ENCODE measurements at regions not wholly inside any gene's neighbourhood (a gene's known extent, or its start where the extent isn't known, plus 50 kb on each side); places are given as distances from the start of the nearest gene placed in this dataset.

- TF ChIP-seq EZH2phosphoT487 (conservative IDR thresholded peaks at IDR 0.05; ENCODE audit: low read length) (no peak), CTCF (IDR thresholded peaks at IDR 0.05; ENCODE audit: insufficient read depth, low read length, poor library complexity, severe bottlenecking) (no peak)
- Histone ChIP-seq H3K27ac (ENCODE audit: low read depth, low read length) (peak overlapping the region; percentile 48), H2AFZ (ENCODE audit: low read depth, low read length, severe bottlenecking) (peak overlapping the region; percentile 2), H4K20me1 (ENCODE audit: low read depth, low read length) (no peaks in the 10 kb centered on the region), H3K4me3 (ENCODE audit: insufficient read depth, low read length, poor library complexity, severe bottlenecking) (no peak overlapping the region), H3K4me2 (ENCODE audit: low read depth, low read length, poor library complexity, severe bottlenecking) (no peak overlapping the region), H3F3A (ENCODE audit: insufficient read depth) (peaks cover 41% of the 10 kb centered on the region), H3K36me3 (ENCODE audit: low read length) (no peaks in the 10 kb centered on the region), H3K9me3 (ENCODE audit: insufficient read depth, low read length) (no peaks in the 10 kb centered on the region), H3K9me2 (replicated peaks; ENCODE audit: insufficient read depth, low read length) (no peaks in the 10 kb centered on the region), H3K27me3 (ENCODE audit: low read length) (no peaks in the 10 kb centered on the region), H3K79me2 (ENCODE audit: insufficient read depth, low read length) (no peaks in the 10 kb centered on the region), H3K9ac (ENCODE audit: low read length) (no peak overlapping the region)
These were observed 179.0 kb downstream of the BCAS1 start for GRCh38 chr20:53891306-53891894.

DNA sequence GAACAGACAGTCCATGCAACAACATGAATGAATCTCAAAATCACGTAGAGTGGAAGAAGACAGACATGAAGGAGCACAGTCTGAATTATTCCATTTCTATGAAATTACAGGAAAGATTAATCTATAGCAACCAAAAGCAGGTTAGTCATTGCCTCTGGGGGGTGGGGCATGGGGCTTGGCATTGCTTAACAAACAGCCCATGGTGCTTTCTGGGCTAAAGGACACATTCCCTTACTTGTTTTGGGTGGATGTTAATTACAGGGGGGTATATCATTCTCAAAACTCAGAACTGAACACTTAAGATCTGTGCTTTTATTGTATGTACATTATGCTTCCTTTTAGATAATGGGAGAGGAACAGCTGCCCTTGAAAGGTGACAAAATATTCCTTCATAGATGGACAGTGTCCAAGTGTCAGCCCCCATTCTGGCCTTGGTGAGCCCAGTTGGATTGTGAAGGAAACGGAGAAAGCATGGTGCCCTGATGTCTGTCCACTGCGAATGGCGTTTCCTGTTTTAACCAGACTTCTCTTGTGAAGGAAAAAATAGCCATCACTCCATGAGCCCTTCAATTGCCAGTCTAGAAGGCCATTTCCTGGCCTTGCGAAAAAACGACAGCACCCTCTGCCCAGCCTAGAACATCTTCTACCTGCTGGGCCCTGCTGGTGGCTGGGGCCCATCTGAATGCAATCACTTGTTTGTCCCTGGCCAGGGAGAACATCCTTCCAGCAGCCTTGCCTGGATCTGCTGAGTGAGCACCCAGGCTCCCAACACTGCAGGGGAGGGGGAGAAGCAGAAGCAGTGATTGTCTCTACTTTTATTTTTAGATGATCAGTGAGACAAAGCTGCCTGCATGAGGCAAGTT lies 179.7 kb downstream of the BCAS1 start:
- Histone ChIP-seq H2AFZ (ENCODE audit: low read depth, low read length, severe bottlenecking) (peak overlapping the region; percentile 2), H3K27me3 (ENCODE audit: low read length) (no peaks in the 10 kb centered on the region), H3K4me3 (ENCODE audit: insufficient read depth, low read length, poor library complexity, severe bottlenecking) (no peak overlapping the region), H4K20me1 (ENCODE audit: low read depth, low read length) (no peaks in the 10 kb centered on the region), H3K36me3 (ENCODE audit: low read length) (no peaks in the 10 kb centered on the region), H3K9me2 (replicated peaks; ENCODE audit: insufficient read depth, low read length) (no peaks in the 10 kb centered on the region), H3K4me2 (ENCODE audit: low read depth, low read length, poor library complexity, severe bottlenecking) (no peak overlapping the region), H3K27ac (ENCODE audit: low read depth, low read length) (peak overlapping the region; percentile 48), H3K79me2 (ENCODE audit: insufficient read depth, low read length) (no peaks in the 10 kb centered on the region), H3K9ac (ENCODE audit: low read length) (no peak overlapping the region), H3K9me3 (ENCODE audit: insufficient read depth, low read length) (no peaks in the 10 kb centered on the region), H3F3A (ENCODE audit: insufficient read depth) (peaks cover 34% of the 10 kb centered on the region)
- no peak for TF ChIP-seq CTCF (IDR thresholded peaks at IDR 0.05; ENCODE audit: insufficient read depth, low read length, poor library complexity, severe bottlenecking)
- TF ChIP-seq EZH2phosphoT487 (conservative IDR thresholded peaks at IDR 0.05; ENCODE audit: low read length), result no peak

GRCh38 chr20:53889411-53890148 lies 180.8 kb downstream of the BCAS1 start:
- Histone ChIP-seq H3K36me3 (ENCODE audit: low read length) (no peaks in the 10 kb centered on the region), H3F3A (ENCODE audit: insufficient read depth) (peaks cover 24% of the 10 kb centered on the region), H3K27me3 (ENCODE audit: low read length) (no peaks in the 10 kb centered on the region), H3K9me2 (replicated peaks; ENCODE audit: insufficient read depth, low read length) (no peaks in the 10 kb centered on the region), H2AFZ (ENCODE audit: low read depth, low read length, severe bottlenecking) (no peak overlapping the region), H3K9me3 (ENCODE audit: insufficient read depth, low read length) (no peaks in the 10 kb centered on the region), H3K79me2 (ENCODE audit: insufficient read depth, low read length) (no peaks in the 10 kb centered on the region), H3K4me2 (ENCODE audit: low read depth, low read length, poor library complexity, severe bottlenecking) (no peak overlapping the region), H3K4me3 (ENCODE audit: insufficient read depth, low read length, poor library complexity, severe bottlenecking) (no peak overlapping the region), H3K27ac (ENCODE audit: low read depth, low read length) (no peak overlapping the region), H3K9ac (ENCODE audit: low read length) (no peak overlapping the region), H4K20me1 (ENCODE audit: low read depth, low read length) (no peaks in the 10 kb centered on the region)
- TF ChIP-seq EZH2phosphoT487 (conservative IDR thresholded peaks at IDR 0.05; ENCODE audit: low read length) (no peak), CTCF (IDR thresholded peaks at IDR 0.05; ENCODE audit: insufficient read depth, low read length, poor library complexity, severe bottlenecking) (no peak)

Measured in SU-DHL-6 (cell line).